OCI-LY7 (cell line): ENCODE measurements at regions not wholly inside any gene's neighbourhood (a gene's known extent, or its start where the extent isn't known, plus 50 kb on each side); places are given as distances from the start of the nearest gene placed in this dataset.

Source experiments
- BruUV-seq: library from RNA; stranded (reverse); fragments of 400-500 nt; replicated peaks from 2 replicates; lab custom pipeline; 2021; lab: Mats Ljungman, UMichigan
- CTCF ChIA-PET: fragments of 300-600 bp; sonication (Branson Sonifier 250); formaldehyde crosslinking; loops from one replicate; lab custom pipeline; 2022; ENCODE audit warnings: antibody characterized with exemption; ENCODE audit not compliant: unreplicated experiment; lab: Charles Lee
- POLR2A ChIA-PET: fragments of 300-600 bp; sonication (Branson Sonifier 250); formaldehyde crosslinking; loops from one replicate; lab custom pipeline; 2022; ENCODE audit warnings: antibody characterized with exemption; lab: Charles Lee
- DNase-seq: peaks from one replicate; pipeline ENCODE4 v3.0.0-alpha.2; 2015; ENCODE audit warnings: low spot score
- H2AFZ ChIP-seq: fragments of 200-600 bp; sonication (generic), shearing (Covaris generic); 2 replicates; pipeline ENCODE4 v1.6.1; 2014; ENCODE audit warnings: mild to moderate bottlenecking, antibody characterized with exemption, low read length, moderate library complexity
- H3K27ac ChIP-seq: fragments of 200-600 bp; sonication (generic); 2 replicates; pipeline ENCODE4 v1.5.1; 2014; ENCODE audit warnings: mixed run types, low read depth, mild to moderate bottlenecking, moderate library complexity, low read length, inconsistent platforms; ENCODE audit not compliant: poor library complexity, severe bottlenecking
- H3K36me3 ChIP-seq: fragments of 200-600 bp; sonication (generic); 2 replicates; pipeline ENCODE4 v1.6.1; 2014; ENCODE audit warnings: mild to moderate bottlenecking, antibody characterized with exemption, low read length, moderate library complexity, mixed read lengths; ENCODE audit not compliant: insufficient read depth
- H3K4me1 ChIP-seq: fragments of 200-600 bp; sonication (generic); 2 replicates; pipeline ENCODE4 v1.5.1; 2014; ENCODE audit warnings: mild to moderate bottlenecking, low read length; ENCODE audit not compliant: insufficient read depth, poor library complexity, severe bottlenecking
- H3K4me2 ChIP-seq: fragments of 200-600 bp; sonication (generic); 2 replicates; pipeline ENCODE4 v1.6.1; 2014; ENCODE audit warnings: mild to moderate bottlenecking, low read length
- H3K4me3 ChIP-seq: fragments of 200-600 bp; sonication (generic); 2 replicates; pipeline ENCODE4 v1.5.1; 2014; ENCODE audit warnings: mild to moderate bottlenecking, low read depth, low read length; ENCODE audit not compliant: poor library complexity, severe bottlenecking
- H3K79me2 ChIP-seq: fragments of 200-600 bp; sonication (generic); 2 replicates; pipeline ENCODE4 v1.6.1; 2016; ENCODE audit warnings: low read depth, mild to moderate bottlenecking, low read length, moderate library complexity, mixed read lengths; ENCODE audit not compliant: insufficient read depth
- H3K9me2 ChIP-seq: fragments of 200-600 bp; sonication (generic); 2 replicates; pipeline ENCODE4 v1.6.1; 2016; ENCODE audit warnings: mild to moderate bottlenecking, low read length, mixed read lengths; ENCODE audit not compliant: insufficient read depth
- H3K9me3 ChIP-seq: fragments of 200-600 bp; sonication (generic); 2 replicates; pipeline ENCODE4 v1.6.1; 2014; ENCODE audit warnings: mild to moderate bottlenecking, mixed run types, low read length, mixed read lengths
- H4K20me1 ChIP-seq: fragments of 200-600 bp; sonication (generic); 2 replicates; pipeline ENCODE4 v1.6.1; 2014; ENCODE audit warnings: mild to moderate bottlenecking, antibody characterized with exemption, low read length, moderate library complexity, mixed read lengths; ENCODE audit not compliant: insufficient read depth
- EZH2phosphoT487 ChIP-seq: fragments of 200-600 bp; sonication (generic); IDR thresholded peaks from 2 replicates; pipeline ENCODE4 v1.6.1; 2018; ENCODE audit warnings: low read depth, borderline replicate concordance, mild to moderate bottlenecking, mixed run types, antibody characterized with exemption, low read length, moderate library complexity, mixed read lengths
- intact Hi-C: fragments of 100-400 bp; cut with micrococcal nuclease; formaldehyde crosslinking; loops from one replicate; pipeline ENCODE4 v1.10.0; 2022; ENCODE audit not compliant: unreplicated experiment
- TF ChIP-seq, protein P1 (sequence below): fragments of 200-600 bp; sonication (generic); conservative IDR thresholded peaks from 2 replicates; pipeline ENCODE4 v1.5.1; 2014; ENCODE audit warnings: mild to moderate bottlenecking, antibody characterized with exemption, low read length, moderate library complexity, mixed read lengths

DNA sequence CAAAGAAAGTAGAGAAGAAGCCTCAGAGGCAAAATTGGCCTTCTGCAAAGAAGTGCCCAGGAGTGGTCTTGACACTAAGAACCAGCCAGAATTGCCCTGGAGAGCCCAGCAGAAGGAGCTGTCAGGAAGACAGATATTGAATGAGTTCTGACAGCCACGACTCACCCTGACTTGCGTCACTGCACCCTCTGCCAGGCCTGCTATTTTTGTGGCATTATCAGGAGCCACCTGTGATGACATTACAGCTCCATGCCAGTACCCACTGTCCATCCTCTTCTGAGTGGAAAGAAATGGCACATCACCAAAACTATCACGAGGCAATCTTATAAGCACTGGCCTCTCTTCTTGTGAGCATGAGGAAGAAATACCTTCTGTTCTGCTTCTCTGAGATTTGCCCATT, 67.7 kb downstream of the SMIM20 start:
- Histone ChIP-seq H3K27ac (no peak overlapping the region), H3K9me2 (no peaks in the 10 kb centered on the region), H3K4me1 (peaks cover 5% of the 10 kb centered on the region), H3K4me3 (no peak overlapping the region), H2AFZ (no peak overlapping the region), H3K4me2 (no peak overlapping the region), H3K79me2 (no peaks in the 10 kb centered on the region), H3K36me3 (no peaks in the 10 kb centered on the region), H4K20me1 (no peaks in the 10 kb centered on the region), H3K9me3 (no peaks in the 10 kb centered on the region)
- no peak for DNase-seq
- no TSS peak for BruUV-seq
- ChIA-PET POLR2A (no interaction called here), CTCF (no interaction called here)
- intact Hi-C loops = no loop called here
- TF ChIP-seq, protein P1, sequence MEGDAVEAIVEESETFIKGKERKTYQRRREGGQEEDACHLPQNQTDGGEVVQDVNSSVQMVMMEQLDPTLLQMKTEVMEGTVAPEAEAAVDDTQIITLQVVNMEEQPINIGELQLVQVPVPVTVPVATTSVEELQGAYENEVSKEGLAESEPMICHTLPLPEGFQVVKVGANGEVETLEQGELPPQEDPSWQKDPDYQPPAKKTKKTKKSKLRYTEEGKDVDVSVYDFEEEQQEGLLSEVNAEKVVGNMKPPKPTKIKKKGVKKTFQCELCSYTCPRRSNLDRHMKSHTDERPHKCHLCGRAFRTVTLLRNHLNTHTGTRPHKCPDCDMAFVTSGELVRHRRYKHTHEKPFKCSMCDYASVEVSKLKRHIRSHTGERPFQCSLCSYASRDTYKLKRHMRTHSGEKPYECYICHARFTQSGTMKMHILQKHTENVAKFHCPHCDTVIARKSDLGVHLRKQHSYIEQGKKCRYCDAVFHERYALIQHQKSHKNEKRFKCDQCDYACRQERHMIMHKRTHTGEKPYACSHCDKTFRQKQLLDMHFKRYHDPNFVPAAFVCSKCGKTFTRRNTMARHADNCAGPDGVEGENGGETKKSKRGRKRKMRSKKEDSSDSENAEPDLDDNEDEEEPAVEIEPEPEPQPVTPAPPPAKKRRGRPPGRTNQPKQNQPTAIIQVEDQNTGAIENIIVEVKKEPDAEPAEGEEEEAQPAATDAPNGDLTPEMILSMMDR = no peak
- TF ChIP-seq EZH2phosphoT487 = no peak

DNA sequence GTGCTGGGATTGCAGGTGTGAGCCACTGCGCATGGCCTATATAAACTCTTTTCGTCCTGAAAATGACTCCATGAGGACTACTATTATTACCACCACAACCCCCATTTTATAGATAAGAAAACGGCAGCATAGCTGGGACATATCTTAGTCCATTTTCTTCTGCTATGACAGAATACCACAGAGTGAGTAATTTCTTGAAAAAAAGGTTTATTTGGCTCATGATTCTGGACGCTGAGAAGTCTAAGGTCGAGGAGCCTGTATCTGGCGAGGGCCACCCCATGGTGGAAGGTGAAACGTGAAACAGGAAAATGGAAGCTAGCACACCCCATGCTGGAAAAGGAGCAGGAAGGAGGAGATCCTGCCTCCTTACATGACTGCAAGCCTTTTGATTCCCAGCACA, 68.9 kb downstream of the SMIM20 start:
- Histone ChIP-seq H4K20me1 (no peaks in the 10 kb centered on the region), H3K36me3 (no peaks in the 10 kb centered on the region), H3K9me2 (no peaks in the 10 kb centered on the region), H3K4me1 (peaks cover 7% of the 10 kb centered on the region), H3K79me2 (no peaks in the 10 kb centered on the region), H3K27ac (no peak overlapping the region), H3K4me3 (no peak overlapping the region), H2AFZ (no peak overlapping the region), H3K9me3 (no peaks in the 10 kb centered on the region), H3K4me2 (no peak overlapping the region)
- TF ChIP-seq, protein P1 = no peak
- TF ChIP-seq EZH2phosphoT487 = no peak
- no peak for DNase-seq
- ChIA-PET POLR2A (no interaction called here), CTCF (no interaction called here)
- BruUV-seq = no TSS peak
- intact Hi-C loops = no loop called here

DNA sequence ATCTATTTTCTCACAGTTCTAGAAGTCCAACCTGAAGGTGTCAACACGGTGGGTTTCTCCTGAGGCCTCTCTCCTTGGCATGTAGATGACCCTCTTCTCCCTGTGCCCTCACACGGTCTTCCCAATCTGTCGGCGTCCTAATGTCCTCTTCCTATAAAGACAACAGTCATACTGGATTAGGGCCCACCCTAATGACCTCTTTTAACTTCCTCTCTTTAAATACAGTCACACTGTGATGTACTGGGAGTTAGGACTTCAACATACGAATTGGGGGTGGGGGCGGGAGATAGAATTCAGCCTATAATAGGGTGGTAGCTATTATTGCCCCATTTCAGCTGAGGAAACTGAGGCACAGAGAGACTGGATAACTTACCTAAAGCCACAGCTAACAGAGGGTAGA, 70.2 kb downstream of the SMIM20 start:
- no peaks in the 10 kb centered on the region for H3K36me3 ChIP-seq
- POLR2A ChIA-PET = no interaction called here
- CTCF ChIA-PET = no interaction called here
- TF ChIP-seq, protein P1 = no peak
- no peak for TF ChIP-seq EZH2phosphoT487
- H2AFZ ChIP-seq = no peak overlapping the region
- DNase-seq = no peak
- H3K9me2 ChIP-seq = no peaks in the 10 kb centered on the region
- H4K20me1 ChIP-seq = no peaks in the 10 kb centered on the region
- BruUV-seq = no TSS peak
- H3K4me3 ChIP-seq = no peak overlapping the region
- H3K4me1 ChIP-seq = peaks cover 8% of the 10 kb centered on the region
- H3K27ac ChIP-seq = no peak overlapping the region
- H3K79me2 ChIP-seq = no peaks in the 10 kb centered on the region
- intact Hi-C loops = no loop called here
- H3K9me3 ChIP-seq = no peaks in the 10 kb centered on the region
- no peak overlapping the region for H3K4me2 ChIP-seq
